ENCODE measurements at regions not wholly inside any gene's neighbourhood (a gene's known extent, or its start where the extent isn't known, plus 50 kb on each side); places are given as distances from the start of the nearest gene placed in this dataset.

DNA sequence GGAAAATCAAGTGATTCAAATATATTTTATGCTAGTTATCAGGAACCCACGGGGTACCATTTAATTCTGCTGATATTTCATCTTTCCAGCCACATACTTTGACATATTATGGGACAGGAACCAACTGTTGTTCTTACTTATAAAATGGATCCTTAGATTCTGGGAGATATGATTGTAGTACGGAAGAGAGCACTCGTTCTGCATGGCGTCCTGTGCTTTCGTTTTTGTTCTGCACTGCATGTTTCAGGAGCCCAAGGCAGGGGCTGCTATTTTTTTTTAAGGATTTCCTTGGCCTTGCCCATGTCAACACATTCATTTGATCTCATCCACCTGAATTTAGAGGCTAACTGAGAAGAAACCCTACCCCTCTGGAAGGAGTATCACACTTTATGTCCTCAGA is 245.5 kb upstream of the TLL1 start:
- H3K23ac ChIP-seq (ENCODE audit: low read length): no peak overlapping the region
- no peak overlapping the region for H3K27ac ChIP-seq (ENCODE audit: low read depth, low read length)

DNA sequence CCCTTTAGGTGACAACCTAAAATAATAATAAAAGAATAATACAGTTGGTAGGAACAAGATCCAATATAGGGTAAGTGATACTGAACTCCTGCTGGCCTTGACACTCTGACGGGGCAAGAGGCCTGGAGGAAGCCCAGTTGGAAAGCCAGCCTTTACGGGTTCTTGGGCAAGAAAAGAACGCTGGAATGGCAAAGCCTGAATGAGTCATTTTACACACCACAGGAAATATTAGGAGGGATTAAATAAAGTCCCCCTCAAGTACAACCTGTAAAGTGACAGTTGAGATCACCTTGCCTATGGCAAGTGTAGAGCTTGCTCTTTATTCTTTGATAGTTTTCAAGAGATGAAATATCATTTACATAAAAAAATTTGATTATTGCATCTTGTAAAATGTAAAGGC is 244.5 kb upstream of the TLL1 start:
- no peak overlapping the region for H3K4me2 ChIP-seq (ENCODE audit: low read length)
- no peaks in the 10 kb centered on the region for H3K4me1 ChIP-seq (ENCODE audit: control insufficient read depth, low read depth, low read length)
- no CpG with 5 or more reads among the region's 3 CpGs for WGBS (ENCODE audit: extremely low coverage, insufficient coverage, low lambda C conversion rate)
- no peaks in the 10 kb centered on the region for H3K79me1 ChIP-seq (ENCODE audit: low read length)
- no peak overlapping the region for H3K18ac ChIP-seq (ENCODE audit: low read length)
- no peak overlapping the region for H3K4me3 ChIP-seq (ENCODE audit: low read length)
- H3K56ac ChIP-seq (ENCODE audit: low read length): no peak overlapping the region
- H3K27ac ChIP-seq (ENCODE audit: low read depth, low read length): no peak overlapping the region
- H4K5ac ChIP-seq (ENCODE audit: low read length): no peak overlapping the region
- DNase-seq: no peak
- no peak overlapping the region for H2BK120ac ChIP-seq (ENCODE audit: low read depth, low read length)
- H3K27me3 ChIP-seq (ENCODE audit: insufficient read depth, low read length, poor library complexity): no peaks in the 10 kb centered on the region
- H2BK15ac ChIP-seq (replicated peaks; ENCODE audit: low read depth): no peak overlapping the region
- no peak overlapping the region for H3K4ac ChIP-seq (ENCODE audit: low read depth, low read length)
- H3K23ac ChIP-seq (ENCODE audit: low read length): no peak overlapping the region
- no peak overlapping the region for H2BK5ac ChIP-seq (ENCODE audit: low read length)
- no peaks in the 10 kb centered on the region for H3K79me2 ChIP-seq (ENCODE audit: control insufficient read depth, insufficient read depth, low read length)
- H3K9ac ChIP-seq (ENCODE audit: low read length): no peak overlapping the region
- H4K8ac ChIP-seq (ENCODE audit: low read depth, low read length): no peak overlapping the region
- H3K36me3 ChIP-seq (ENCODE audit: control insufficient read depth, insufficient read depth, low read length): no peaks in the 10 kb centered on the region
- H2AK5ac ChIP-seq (ENCODE audit: low read length): no peak overlapping the region

More for the DNA sequence above, 245.5 kb upstream of the TLL1 start:
- H2BK5ac ChIP-seq (ENCODE audit: low read length): no peak overlapping the region
- H2BK15ac ChIP-seq (replicated peaks; ENCODE audit: low read depth): no peak overlapping the region
- H3K4me3 ChIP-seq (ENCODE audit: low read length): no peak overlapping the region
- H2AK5ac ChIP-seq (ENCODE audit: low read length): no peak overlapping the region
- no peak overlapping the region for H3K9ac ChIP-seq (ENCODE audit: low read length)
- H4K8ac ChIP-seq (ENCODE audit: low read depth, low read length): no peak overlapping the region
- no peaks in the 10 kb centered on the region for H3K79me2 ChIP-seq (ENCODE audit: control insufficient read depth, insufficient read depth, low read length)
- H2BK120ac ChIP-seq (ENCODE audit: low read depth, low read length): no peak overlapping the region
- no peak overlapping the region for H3K4me2 ChIP-seq (ENCODE audit: low read length)
- DNase-seq: no peak
- no peaks in the 10 kb centered on the region for H3K36me3 ChIP-seq (ENCODE audit: control insufficient read depth, insufficient read depth, low read length)
- H3K4me1 ChIP-seq (ENCODE audit: control insufficient read depth, low read depth, low read length): no peaks in the 10 kb centered on the region
- H3K27me3 ChIP-seq (ENCODE audit: insufficient read depth, low read length, poor library complexity): no peaks in the 10 kb centered on the region
- no CpG with 5 or more reads among the region's 5 CpGs for WGBS (ENCODE audit: extremely low coverage, insufficient coverage, low lambda C conversion rate)
- H3K79me1 ChIP-seq (ENCODE audit: low read length): no peaks in the 10 kb centered on the region
- no peak overlapping the region for H3K56ac ChIP-seq (ENCODE audit: low read length)
- H3K18ac ChIP-seq (ENCODE audit: low read length): no peak overlapping the region
- no peak overlapping the region for H4K5ac ChIP-seq (ENCODE audit: low read length)
- H3K4ac ChIP-seq (ENCODE audit: low read depth, low read length): no peak overlapping the region

DNA sequence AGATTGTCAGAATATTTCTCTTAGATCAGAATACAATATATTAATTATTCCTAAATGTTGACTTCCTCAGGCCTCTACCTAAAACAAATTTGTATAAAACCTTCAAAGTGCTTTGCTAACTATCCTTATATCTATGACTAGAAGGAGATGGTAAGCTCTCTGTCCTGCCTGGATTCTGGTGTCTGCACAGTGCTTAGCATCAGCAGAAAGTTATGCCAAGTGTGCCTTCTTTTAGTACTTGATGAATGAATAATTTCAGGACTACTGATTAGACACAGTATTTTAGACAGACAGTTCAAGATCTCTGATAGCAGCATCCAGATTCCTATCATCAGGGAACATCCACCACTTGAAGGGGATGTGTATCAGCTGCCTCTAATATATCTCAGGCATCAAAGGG is 242.4 kb upstream of the TLL1 start:
- Histone ChIP-seq H3K56ac (ENCODE audit: low read length) (no peak overlapping the region), H3K4me2 (ENCODE audit: low read length) (no peak overlapping the region), H3K36me3 (ENCODE audit: control insufficient read depth, insufficient read depth, low read length) (no peaks in the 10 kb centered on the region), H3K9ac (ENCODE audit: low read length) (no peak overlapping the region), H3K27me3 (ENCODE audit: insufficient read depth, low read length, poor library complexity) (no peaks in the 10 kb centered on the region), H3K23ac (ENCODE audit: low read length) (no peak overlapping the region), H4K5ac (ENCODE audit: low read length) (no peak overlapping the region), H3K79me2 (ENCODE audit: control insufficient read depth, insufficient read depth, low read length) (no peaks in the 10 kb centered on the region), H2AK5ac (ENCODE audit: low read length) (no peak overlapping the region), H3K4me1 (ENCODE audit: control insufficient read depth, low read depth, low read length) (no peaks in the 10 kb centered on the region), H3K4me3 (ENCODE audit: low read length) (no peak overlapping the region), H3K4ac (ENCODE audit: low read depth, low read length) (no peak overlapping the region), H2BK120ac (ENCODE audit: low read depth, low read length) (no peak overlapping the region), H3K18ac (ENCODE audit: low read length) (no peak overlapping the region), H3K79me1 (ENCODE audit: low read length) (no peaks in the 10 kb centered on the region), H2BK15ac (replicated peaks; ENCODE audit: low read depth) (no peak overlapping the region), H4K8ac (ENCODE audit: low read depth, low read length) (no peak overlapping the region), H3K27ac (ENCODE audit: low read depth, low read length) (no peak overlapping the region), H2BK5ac (ENCODE audit: low read length) (no peak overlapping the region)
- no peak for DNase-seq

DNA sequence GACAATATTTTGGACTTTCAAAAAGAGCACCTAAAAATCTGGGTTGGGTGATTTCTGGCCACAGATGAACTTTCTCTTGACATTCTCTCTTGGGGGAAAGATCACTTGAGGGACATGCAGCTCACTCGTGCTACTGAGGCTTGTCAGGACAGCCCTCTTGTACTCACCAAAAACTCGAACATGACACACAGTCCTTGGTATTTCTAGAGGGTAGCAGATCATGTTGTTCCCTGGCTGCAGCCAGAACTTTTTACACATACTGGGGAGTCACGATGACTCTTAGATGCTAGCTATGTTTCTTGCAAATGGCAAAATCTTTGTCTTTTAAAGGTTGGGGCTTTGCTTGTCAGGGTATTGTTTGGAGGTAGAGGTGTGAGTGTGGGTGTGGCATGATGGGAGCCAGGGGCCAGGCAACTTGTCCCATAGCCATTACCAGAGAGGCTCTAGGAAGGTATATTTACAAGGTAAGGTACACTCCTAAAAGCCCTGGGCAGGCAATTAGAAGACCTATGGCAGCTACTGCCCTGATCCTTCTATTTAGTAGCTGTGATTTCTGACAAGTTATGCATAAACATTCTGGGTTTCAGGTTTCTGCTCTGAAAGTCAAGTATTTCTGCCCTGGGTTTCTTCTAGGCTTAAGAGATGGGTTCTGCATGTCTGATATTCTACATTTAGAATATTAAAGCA is 241.7 kb upstream of the TLL1 start:
- DNase-seq: no peak
- Histone ChIP-seq H3K4me3 (ENCODE audit: low read length) (no peak overlapping the region), H3K18ac (ENCODE audit: low read length) (no peak overlapping the region)

DNA sequence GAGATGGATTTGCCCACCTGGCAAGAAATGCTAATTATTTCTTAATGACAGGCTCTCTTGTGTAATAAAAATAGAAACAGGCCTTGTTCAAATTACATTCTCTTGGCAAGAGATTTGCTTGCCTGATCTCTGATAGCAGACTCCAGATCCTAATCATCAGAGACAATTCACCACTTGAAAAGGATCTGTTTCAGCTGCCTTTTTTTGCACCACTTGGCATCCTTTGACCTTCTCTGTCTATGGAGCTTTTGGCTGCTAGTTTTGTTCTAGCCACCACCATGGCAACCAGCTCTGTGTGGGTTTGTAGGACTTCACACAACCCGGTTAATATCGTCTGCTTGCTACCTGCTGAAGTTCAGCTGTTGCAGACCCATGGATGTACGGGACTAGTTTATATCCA is 241.1 kb upstream of the TLL1 start:
- H2BK5ac ChIP-seq (ENCODE audit: low read length): no peak overlapping the region
- no peak overlapping the region for H3K4me3 ChIP-seq (ENCODE audit: low read length)
- H2AK5ac ChIP-seq (ENCODE audit: low read length): no peak overlapping the region
- H3K36me3 ChIP-seq (ENCODE audit: control insufficient read depth, insufficient read depth, low read length): no peaks in the 10 kb centered on the region
- H3K56ac ChIP-seq (ENCODE audit: low read length): no peak overlapping the region
- no peak overlapping the region for H3K23ac ChIP-seq (ENCODE audit: low read length)
- H3K4me1 ChIP-seq (ENCODE audit: control insufficient read depth, low read depth, low read length): no peaks in the 10 kb centered on the region
- no peak overlapping the region for H2BK15ac ChIP-seq (replicated peaks; ENCODE audit: low read depth)
- no peak overlapping the region for H2BK120ac ChIP-seq (ENCODE audit: low read depth, low read length)
- no peaks in the 10 kb centered on the region for H3K27me3 ChIP-seq (ENCODE audit: insufficient read depth, low read length, poor library complexity)
- no peak overlapping the region for H3K9ac ChIP-seq (ENCODE audit: low read length)
- no CpG with 5 or more reads among the region's 3 CpGs for WGBS (ENCODE audit: extremely low coverage, insufficient coverage, low lambda C conversion rate)
- H4K8ac ChIP-seq (ENCODE audit: low read depth, low read length): no peak overlapping the region
- no peak overlapping the region for H3K4me2 ChIP-seq (ENCODE audit: low read length)
- H3K79me1 ChIP-seq (ENCODE audit: low read length): no peaks in the 10 kb centered on the region
- H4K5ac ChIP-seq (ENCODE audit: low read length): no peak overlapping the region
- no peak for DNase-seq
- H3K79me2 ChIP-seq (ENCODE audit: control insufficient read depth, insufficient read depth, low read length): no peaks in the 10 kb centered on the region
- no peak overlapping the region for H3K4ac ChIP-seq (ENCODE audit: low read depth, low read length)
- H3K27ac ChIP-seq (ENCODE audit: low read depth, low read length): no peak overlapping the region
- no peak overlapping the region for H3K18ac ChIP-seq (ENCODE audit: low read length)

More for the DNA sequence above, 241.7 kb upstream of the TLL1 start:
- Histone ChIP-seq H3K4ac (ENCODE audit: low read depth, low read length) (no peak overlapping the region), H3K9ac (ENCODE audit: low read length) (no peak overlapping the region), H2BK120ac (ENCODE audit: low read depth, low read length) (no peak overlapping the region), H2AK5ac (ENCODE audit: low read length) (no peak overlapping the region), H3K4me1 (ENCODE audit: control insufficient read depth, low read depth, low read length) (no peaks in the 10 kb centered on the region), H2BK15ac (replicated peaks; ENCODE audit: low read depth) (no peak overlapping the region), H3K36me3 (ENCODE audit: control insufficient read depth, insufficient read depth, low read length) (no peaks in the 10 kb centered on the region), H3K27me3 (ENCODE audit: insufficient read depth, low read length, poor library complexity) (no peaks in the 10 kb centered on the region), H3K4me2 (ENCODE audit: low read length) (no peak overlapping the region), H4K8ac (ENCODE audit: low read depth, low read length) (no peak overlapping the region), H2BK5ac (ENCODE audit: low read length) (no peak overlapping the region), H3K79me1 (ENCODE audit: low read length) (no peaks in the 10 kb centered on the region), H3K23ac (ENCODE audit: low read length) (no peak overlapping the region), H3K79me2 (ENCODE audit: control insufficient read depth, insufficient read depth, low read length) (no peaks in the 10 kb centered on the region), H4K5ac (ENCODE audit: low read length) (no peak overlapping the region), H3K27ac (ENCODE audit: low read depth, low read length) (no peak overlapping the region), H3K56ac (ENCODE audit: low read length) (no peak overlapping the region)
- no CpG with 5 or more reads among the region's 3 CpGs for WGBS (ENCODE audit: extremely low coverage, insufficient coverage, low lambda C conversion rate)

DNA sequence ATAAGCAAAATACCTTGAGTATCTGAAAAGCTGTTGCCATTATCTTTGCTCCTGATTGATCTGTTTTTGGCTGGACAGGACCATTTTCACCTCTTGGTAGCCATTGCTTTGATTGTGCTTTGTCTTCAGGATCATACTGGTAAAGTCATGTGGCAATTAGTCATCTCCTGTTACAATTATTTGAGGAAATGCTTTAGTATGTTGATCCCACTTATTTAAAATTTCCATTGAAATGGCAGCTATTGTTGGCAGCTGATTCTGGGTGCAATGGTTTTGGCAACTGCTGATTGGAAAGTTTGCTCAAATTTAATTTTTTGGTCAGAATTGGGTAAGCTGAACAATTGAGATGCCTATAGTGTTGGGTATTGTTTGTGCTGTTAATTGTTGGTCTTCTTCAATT is 238.3 kb upstream of the TLL1 start:
- H3K79me1 ChIP-seq (ENCODE audit: low read length): no peaks in the 10 kb centered on the region
- H3K4me3 ChIP-seq (ENCODE audit: low read length): no peak overlapping the region
- no peaks in the 10 kb centered on the region for H3K4me1 ChIP-seq (ENCODE audit: control insufficient read depth, low read depth, low read length)
- no peak overlapping the region for H2AK5ac ChIP-seq (ENCODE audit: low read length)
- H2BK15ac ChIP-seq (replicated peaks; ENCODE audit: low read depth): no peak overlapping the region
- no peak for DNase-seq
- H3K4ac ChIP-seq (ENCODE audit: low read depth, low read length): no peak overlapping the region
- H3K27ac ChIP-seq (ENCODE audit: low read depth, low read length): no peak overlapping the region
- no peak overlapping the region for H3K56ac ChIP-seq (ENCODE audit: low read length)
- no peak overlapping the region for H4K5ac ChIP-seq (ENCODE audit: low read length)
- no peak overlapping the region for H3K23ac ChIP-seq (ENCODE audit: low read length)
- H2BK5ac ChIP-seq (ENCODE audit: low read length): no peak overlapping the region
- H3K79me2 ChIP-seq (ENCODE audit: control insufficient read depth, insufficient read depth, low read length): no peaks in the 10 kb centered on the region
- H3K18ac ChIP-seq (ENCODE audit: low read length): no peak overlapping the region
- no peaks in the 10 kb centered on the region for H3K36me3 ChIP-seq (ENCODE audit: control insufficient read depth, insufficient read depth, low read length)
- no peak overlapping the region for H2BK120ac ChIP-seq (ENCODE audit: low read depth, low read length)
- no peak overlapping the region for H3K9ac ChIP-seq (ENCODE audit: low read length)
- no peak overlapping the region for H3K4me2 ChIP-seq (ENCODE audit: low read length)
- no peak overlapping the region for H4K8ac ChIP-seq (ENCODE audit: low read depth, low read length)
- H3K27me3 ChIP-seq (ENCODE audit: insufficient read depth, low read length, poor library complexity): no peaks in the 10 kb centered on the region
